ENCODE measurements at regions not wholly inside any gene's neighbourhood (a gene's known extent, or its start where the extent isn't known, plus 50 kb on each side); places are given as distances from the start of the nearest gene placed in this dataset.
A peak's percentile ranks its signal among the peaks of the same experiment; 100 is the strongest.

DNA sequence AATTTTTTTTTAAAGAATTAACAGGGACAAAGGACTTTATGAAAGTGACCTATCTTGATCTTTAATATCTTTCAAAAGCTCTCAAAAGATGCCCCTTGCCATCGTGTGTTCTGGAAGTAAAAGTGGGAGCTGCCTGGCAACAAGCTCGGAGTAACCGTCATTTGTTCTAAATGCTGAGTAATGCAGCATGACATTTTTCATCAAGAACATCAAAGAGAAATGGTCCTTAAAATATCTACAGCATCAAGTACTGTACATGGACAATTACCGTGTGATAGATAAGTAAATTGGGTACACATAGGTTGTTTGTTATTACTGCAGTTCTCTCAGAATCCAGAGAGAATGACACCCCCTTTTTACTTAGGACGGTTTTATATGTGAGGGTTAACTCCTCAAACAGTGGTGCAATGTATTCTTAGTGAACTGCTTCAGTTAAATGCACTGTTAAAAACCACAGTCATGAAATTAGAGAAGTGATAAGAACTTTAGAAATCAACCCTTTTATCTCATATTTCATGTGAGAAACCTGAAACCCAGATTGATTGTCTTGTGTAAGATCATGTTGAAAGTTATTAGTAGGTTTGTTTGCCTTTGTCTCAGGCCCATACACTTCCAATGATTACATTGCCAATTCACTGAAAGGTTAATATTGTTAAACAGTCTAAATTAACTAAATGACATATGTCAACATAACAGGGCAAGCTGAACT lies 90.6 kb upstream of the HNMT start:
- H3K36me3 ChIP-seq: no peaks in the 10 kb centered on the region
- no peaks in the 10 kb centered on the region for H3K9me3 ChIP-seq
- no peak overlapping the region for H3K4me3 ChIP-seq (ENCODE audit: low read depth, low read length)
- no peak for DNase-seq
- H3K27me3 ChIP-seq: no peaks in the 10 kb centered on the region
- TF ChIP-seq, protein P1, sequence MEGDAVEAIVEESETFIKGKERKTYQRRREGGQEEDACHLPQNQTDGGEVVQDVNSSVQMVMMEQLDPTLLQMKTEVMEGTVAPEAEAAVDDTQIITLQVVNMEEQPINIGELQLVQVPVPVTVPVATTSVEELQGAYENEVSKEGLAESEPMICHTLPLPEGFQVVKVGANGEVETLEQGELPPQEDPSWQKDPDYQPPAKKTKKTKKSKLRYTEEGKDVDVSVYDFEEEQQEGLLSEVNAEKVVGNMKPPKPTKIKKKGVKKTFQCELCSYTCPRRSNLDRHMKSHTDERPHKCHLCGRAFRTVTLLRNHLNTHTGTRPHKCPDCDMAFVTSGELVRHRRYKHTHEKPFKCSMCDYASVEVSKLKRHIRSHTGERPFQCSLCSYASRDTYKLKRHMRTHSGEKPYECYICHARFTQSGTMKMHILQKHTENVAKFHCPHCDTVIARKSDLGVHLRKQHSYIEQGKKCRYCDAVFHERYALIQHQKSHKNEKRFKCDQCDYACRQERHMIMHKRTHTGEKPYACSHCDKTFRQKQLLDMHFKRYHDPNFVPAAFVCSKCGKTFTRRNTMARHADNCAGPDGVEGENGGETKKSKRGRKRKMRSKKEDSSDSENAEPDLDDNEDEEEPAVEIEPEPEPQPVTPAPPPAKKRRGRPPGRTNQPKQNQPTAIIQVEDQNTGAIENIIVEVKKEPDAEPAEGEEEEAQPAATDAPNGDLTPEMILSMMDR (IDR thresholded peaks at IDR 0.05; ENCODE audit: low read depth, low read length): no peak
- no peaks in the 10 kb centered on the region for H3K4me1 ChIP-seq

DNA sequence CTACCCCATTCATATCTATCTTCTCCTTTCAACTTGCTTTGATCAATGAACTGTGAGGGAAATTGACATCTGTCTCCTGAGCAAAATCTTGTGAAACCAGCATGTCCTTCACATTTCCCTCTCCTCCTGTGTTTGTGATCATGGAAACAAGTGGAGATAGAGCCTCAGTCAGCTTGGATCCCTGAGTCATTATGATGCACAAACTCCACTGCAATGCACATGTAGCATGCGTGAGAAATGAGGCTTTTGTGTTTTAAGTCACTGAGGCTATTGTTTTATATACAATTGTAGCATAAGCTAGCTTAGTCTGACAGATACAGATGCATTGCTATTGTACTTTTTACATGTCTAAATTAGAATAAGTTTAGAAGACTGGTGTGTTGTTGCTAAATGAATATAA lies 85.2 kb upstream of the HNMT start:
- Histone ChIP-seq H3K9me3 (no peaks in the 10 kb centered on the region), H3K27me3 (no peaks in the 10 kb centered on the region), H3K36me3 (no peaks in the 10 kb centered on the region), H3K4me1 (no peaks in the 10 kb centered on the region), H3K4me3 (ENCODE audit: low read depth, low read length) (no peak overlapping the region)
- no peak for DNase-seq
- TF ChIP-seq, protein P1 (IDR thresholded peaks at IDR 0.05; ENCODE audit: low read depth, low read length): no peak

DNA sequence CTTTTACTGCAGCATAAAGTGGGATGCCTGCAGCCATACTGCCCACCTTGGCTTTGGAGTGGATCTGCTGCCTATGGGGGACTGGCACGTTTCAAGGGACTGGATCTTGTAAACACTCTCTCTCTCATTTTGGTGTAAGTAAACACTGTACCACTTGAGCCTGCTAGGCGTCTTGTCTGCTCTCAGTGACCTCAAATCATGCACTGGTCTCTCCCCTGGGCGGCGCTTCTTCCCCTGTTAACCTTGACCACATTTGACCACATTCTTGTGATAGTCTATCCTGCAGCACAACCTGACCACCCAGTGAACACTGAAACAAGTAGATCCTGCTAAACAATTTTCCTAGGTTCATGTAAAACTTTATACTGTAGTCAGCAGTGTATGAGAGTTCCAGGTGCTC lies 82.6 kb upstream of the HNMT start:
- TF ChIP-seq, protein P1 (IDR thresholded peaks at IDR 0.05; ENCODE audit: low read depth, low read length): no peak
- H3K27me3 ChIP-seq: no peaks in the 10 kb centered on the region

DNA sequence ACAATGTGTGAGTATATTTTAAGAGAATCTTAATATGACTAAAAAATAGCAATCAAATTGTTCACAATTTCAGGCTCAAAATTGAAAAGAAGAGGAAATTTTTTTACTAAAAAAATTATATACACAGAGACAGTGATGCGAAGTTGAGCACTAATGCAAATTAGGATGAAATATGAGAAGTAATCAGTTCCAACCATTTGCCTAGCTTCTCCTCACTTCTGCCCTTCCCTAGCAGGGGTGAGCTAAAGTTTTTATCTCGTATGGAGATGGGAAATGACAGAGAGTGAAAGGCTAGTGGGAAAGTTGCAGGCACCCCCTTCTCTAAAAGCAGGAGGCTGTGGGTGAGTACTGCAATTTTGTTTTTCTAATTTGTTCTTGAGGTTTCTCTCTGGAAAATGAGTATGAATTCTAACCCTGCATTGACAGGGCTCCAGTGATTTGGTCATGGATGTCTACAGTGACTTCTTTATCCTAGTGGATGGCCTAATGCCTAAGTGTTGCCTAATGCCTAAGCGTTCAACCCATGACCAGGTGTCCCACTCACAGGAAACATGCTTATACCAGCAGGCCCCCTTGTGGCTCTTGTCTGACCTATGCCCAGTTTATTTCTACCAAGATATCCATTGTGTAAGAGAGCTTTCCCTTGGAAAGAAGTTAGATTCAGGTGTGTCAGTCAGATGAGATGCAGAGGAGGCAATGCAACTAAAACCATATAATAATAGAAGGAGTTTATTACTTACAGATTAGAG lies 78.0 kb upstream of the HNMT start:
- TF ChIP-seq, protein P1 (IDR thresholded peaks at IDR 0.05; ENCODE audit: low read depth, low read length): peak; percentile 44
- no peak overlapping the region for H3K4me3 ChIP-seq (ENCODE audit: low read depth, low read length)
- H3K36me3 ChIP-seq: no peaks in the 10 kb centered on the region
- DNase-seq: peak; percentile 4
- no peaks in the 10 kb centered on the region for H3K27me3 ChIP-seq
- H3K9me3 ChIP-seq: no peaks in the 10 kb centered on the region
- no peaks in the 10 kb centered on the region for H3K4me1 ChIP-seq

More for the DNA sequence above, 82.6 kb upstream of the HNMT start:
- Histone ChIP-seq H3K9me3 (no peaks in the 10 kb centered on the region), H3K4me3 (ENCODE audit: low read depth, low read length) (no peak overlapping the region), H3K36me3 (no peaks in the 10 kb centered on the region), H3K4me1 (no peaks in the 10 kb centered on the region)
- no peak for DNase-seq

- peak; percentile 40 for DNase-seq
- TF ChIP-seq, protein P1 (IDR thresholded peaks at IDR 0.05; ENCODE audit: low read depth, low read length): peak; percentile 57
- Histone ChIP-seq H3K4me3 (ENCODE audit: low read depth, low read length) (no peak overlapping the region), H3K9me3 (no peaks in the 10 kb centered on the region), H3K4me1 (no peaks in the 10 kb centered on the region), H3K36me3 (no peaks in the 10 kb centered on the region), H3K27me3 (no peaks in the 10 kb centered on the region)
Observed at GRCh38 chr2:137888845-137889244, 75.4 kb upstream of the HNMT start.

DNA sequence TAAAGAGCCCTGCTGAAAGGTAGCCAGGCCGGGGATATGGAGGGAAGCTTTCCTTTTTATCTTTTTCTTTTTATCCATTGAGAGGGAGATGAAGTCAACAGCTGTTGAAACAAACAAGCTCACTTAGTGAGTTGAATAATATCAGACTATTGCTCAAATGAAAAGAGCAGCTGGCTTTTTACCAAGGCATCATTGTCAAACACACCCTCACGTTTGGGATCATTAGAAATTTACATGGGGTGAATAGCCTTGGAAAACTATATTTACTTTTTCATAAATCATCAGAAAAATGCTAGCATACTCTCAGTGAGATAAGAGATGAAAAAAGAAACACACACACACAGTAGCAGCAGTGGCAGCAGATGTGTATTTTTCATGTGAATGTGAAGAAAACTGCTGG lies 71.5 kb upstream of the HNMT start:
- H3K36me3 ChIP-seq: no peaks in the 10 kb centered on the region
- TF ChIP-seq, protein P1 (IDR thresholded peaks at IDR 0.05; ENCODE audit: low read depth, low read length): no peak
- no peak overlapping the region for H3K4me3 ChIP-seq (ENCODE audit: low read depth, low read length)
- H3K27me3 ChIP-seq: no peaks in the 10 kb centered on the region
- H3K4me1 ChIP-seq: no peaks in the 10 kb centered on the region
- no peaks in the 10 kb centered on the region for H3K9me3 ChIP-seq
- no peak for DNase-seq

All from BE2C (cell line).